ENCODE measurements at regions not wholly inside any gene's neighbourhood (a gene's known extent, or its start where the extent isn't known, plus 50 kb on each side); places are given as distances from the start of the nearest gene placed in this dataset.

- H3K27ac ChIP-seq (ENCODE audit: low read depth in 1 of 2, low read length in 2 of 2): no peak overlapping the region
- Mint-ChIP-seq H3K27ac (no peak overlapping the region), H3K4me1 (ENCODE audit: low read depth) (no peaks in the 10 kb centered on the region), H3K9me3 (no peaks in the 10 kb centered on the region), H3K27me3 (peaks cover 15% of the 10 kb centered on the region), H3K36me3 (ENCODE audit: low read depth) (no peaks in the 10 kb centered on the region), H3K4me3 (no peak overlapping the region)
- no peak for DNase-seq
- intact Hi-C loops (cut with DNase I, micrococcal nuclease): no loop called here
- no peaks in the 10 kb centered on the region for H3K9me3 ChIP-seq (ENCODE audit: control insufficient read depth in 1 of 2, insufficient read depth in 1 of 2, low read length in 2 of 2)
- ChIA-PET POLR2A (no interaction called here), CTCF (no interaction called here)
- H3K36me3 ChIP-seq (ENCODE audit: insufficient read depth, low read length): no peaks in the 10 kb centered on the region
- peaks cover 0 to 3% of the 10 kb centered on the region in 2 experiments for H3K27me3 ChIP-seq (ENCODE audit: control insufficient read depth in 1 of 2, insufficient read depth in 2 of 2, low read length in 2 of 2)
- TF ChIP-seq CTCF (IDR thresholded peaks at IDR 0.05): no peak
- H3K4me1 ChIP-seq (ENCODE audit: insufficient read depth, low read length): no peaks in the 10 kb centered on the region
- no peak for ATAC-seq (ENCODE audit: poor library complexity)
- no peak overlapping the region for H3K4me3 ChIP-seq (ENCODE audit: low read length)
Measured at GRCh38 chr5:68055686-68056085, 159.9 kb upstream of the PIK3R1 start.

- Mint-ChIP-seq H3K27me3 (peaks cover 16% of the 10 kb centered on the region), H3K9me3 (no peaks in the 10 kb centered on the region), H3K4me1 (ENCODE audit: low read depth) (no peaks in the 10 kb centered on the region), H3K36me3 (ENCODE audit: low read depth) (no peaks in the 10 kb centered on the region), H3K4me3 (no peak overlapping the region), H3K27ac (no peak overlapping the region)
- Histone ChIP-seq H3K27ac (ENCODE audit: low read depth in 1 of 2, low read length in 2 of 2) (no peak overlapping the region), H3K9me3 (ENCODE audit: control insufficient read depth in 1 of 2, insufficient read depth in 1 of 2, low read length in 2 of 2) (no peaks in the 10 kb centered on the region), H3K4me3 (ENCODE audit: low read length) (no peak overlapping the region), H3K36me3 (ENCODE audit: insufficient read depth, low read length) (no peaks in the 10 kb centered on the region), H3K27me3 (ENCODE audit: control insufficient read depth in 1 of 2, insufficient read depth in 2 of 2, low read length in 2 of 2) (peaks cover 0 to 2% of the 10 kb centered on the region in 2 experiments), H3K4me1 (ENCODE audit: insufficient read depth, low read length) (no peaks in the 10 kb centered on the region)
- TF ChIP-seq CTCF (IDR thresholded peaks at IDR 0.05): no peak
- ATAC-seq (ENCODE audit: poor library complexity): no peak
- ChIA-PET POLR2A (no interaction called here), CTCF (no interaction called here)
- intact Hi-C loops (cut with DNase I, micrococcal nuclease): no loop called here
- DNase-seq: no peak
Measured at GRCh38 chr5:68054638-68055037, 160.9 kb upstream of the PIK3R1 start.

GRCh38 chr5:68053202-68053601 is 162.4 kb upstream of the PIK3R1 start:
- H3K36me3 ChIP-seq (ENCODE audit: insufficient read depth, low read length): no peaks in the 10 kb centered on the region
- H3K27ac ChIP-seq (ENCODE audit: low read depth in 1 of 2, low read length in 2 of 2): no peak overlapping the region
- H3K27me3 Mint-ChIP-seq: peaks cover 21% of the 10 kb centered on the region
- no peaks in the 10 kb centered on the region for H3K4me1 Mint-ChIP-seq (ENCODE audit: low read depth)
- H3K9me3 Mint-ChIP-seq: no peaks in the 10 kb centered on the region
- no peaks in the 10 kb centered on the region for H3K36me3 Mint-ChIP-seq (ENCODE audit: low read depth)
- ChIA-PET POLR2A (no interaction called here), CTCF (no interaction called here)
- H3K27me3 ChIP-seq (ENCODE audit: control insufficient read depth in 1 of 2, insufficient read depth in 2 of 2, low read length in 2 of 2): peaks cover 0 to 2% of the 10 kb centered on the region in 2 experiments
- no peaks in the 10 kb centered on the region for H3K9me3 ChIP-seq (ENCODE audit: control insufficient read depth in 1 of 2, insufficient read depth in 1 of 2, low read length in 2 of 2)
- ATAC-seq (ENCODE audit: poor library complexity) (no peak), DNase-seq (no peak)
- no peak overlapping the region for H3K4me3 ChIP-seq (ENCODE audit: low read length)
- TF ChIP-seq CTCF (IDR thresholded peaks at IDR 0.05): no peak
- intact Hi-C loops (cut with DNase I, micrococcal nuclease): no loop called here
- no peaks in the 10 kb centered on the region for H3K4me1 ChIP-seq (ENCODE audit: insufficient read depth, low read length)
- H3K4me3 Mint-ChIP-seq: no peak overlapping the region
- no peak overlapping the region for H3K27ac Mint-ChIP-seq

All from CD4-positive, alpha-beta T cell (primary cell).